ENCODE measurements at regions not wholly inside any gene's neighbourhood (a gene's known extent, or its start where the extent isn't known, plus 50 kb on each side); places are given as distances from the start of the nearest gene placed in this dataset.

DNA sequence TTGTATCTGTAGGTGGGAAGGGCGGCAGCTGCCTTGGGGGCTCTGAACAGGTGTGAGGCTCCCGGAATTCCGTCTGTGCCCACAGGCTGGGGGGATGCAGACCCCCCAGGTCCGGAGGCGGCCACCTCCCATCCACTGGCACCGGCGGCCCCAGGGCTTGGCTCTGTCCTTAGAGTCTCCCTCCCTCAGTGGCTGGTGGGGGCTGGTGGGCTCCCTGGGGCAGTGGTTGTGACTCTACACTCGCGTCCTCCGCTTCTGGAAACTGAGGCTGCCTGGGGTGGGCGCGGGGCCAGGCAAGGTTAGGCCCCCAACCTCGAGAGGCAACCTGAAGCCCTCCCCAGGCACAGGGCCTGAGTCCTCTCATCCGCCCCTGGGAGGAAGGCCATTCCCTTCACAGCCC is 1305.4 kb downstream of the BRD1 start:
- WGBS (ENCODE audit: insufficient coverage): 96% methylated on average over 14 of the region's 14 CpGs
- no peak for ATAC-seq

DNA sequence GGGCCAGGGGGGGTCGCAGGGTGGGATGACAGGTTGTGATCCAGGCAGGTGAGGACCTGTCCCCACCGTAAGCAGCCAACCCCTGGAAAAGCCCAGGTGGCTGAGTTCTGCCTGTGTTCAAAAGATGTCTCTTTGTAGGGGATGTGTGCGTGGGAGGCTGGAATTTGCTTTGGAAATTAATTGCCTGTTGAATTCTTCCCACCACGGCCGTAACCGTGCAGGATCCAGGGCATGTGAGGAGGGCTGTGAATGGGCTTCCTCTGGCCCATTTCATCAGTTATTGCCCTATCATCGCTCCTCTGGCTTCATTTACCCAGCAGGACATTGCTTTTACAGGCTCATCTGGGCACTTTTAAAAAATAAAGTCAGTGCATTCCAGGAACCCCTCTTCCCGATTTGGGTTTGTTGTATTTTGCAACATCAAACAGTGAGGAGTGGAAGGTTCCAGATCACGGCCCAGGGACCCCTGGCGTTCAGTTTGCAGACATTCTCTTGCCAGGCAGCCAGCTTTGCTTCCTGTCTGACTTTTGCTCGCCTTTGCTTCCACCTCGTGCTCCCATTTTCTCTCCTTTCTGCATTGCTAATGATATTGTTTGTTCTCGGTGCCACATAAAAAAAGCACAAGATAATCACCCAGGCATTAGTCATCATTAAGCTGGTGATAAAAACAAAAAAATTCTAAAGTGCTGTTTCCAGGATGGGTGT is 1306.6 kb downstream of the BRD1 start:
- ATAC-seq (no peak), DNase-seq (no peak)
- 83% methylated on average over 13 of the region's 13 CpGs for WGBS (ENCODE audit: insufficient coverage)
- Histone ChIP-seq H3K4me1 (ENCODE audit: control insufficient read depth, insufficient read depth, low read length) (no peaks in the 10 kb centered on the region), H3K27ac (ENCODE audit: low read length) (no peak overlapping the region), H3K9me3 (ENCODE audit: control insufficient read depth, insufficient read depth, low read length) (no peaks in the 10 kb centered on the region), H3K4me3 (ENCODE audit: low read length) (no peak overlapping the region), H3K27me3 (ENCODE audit: control insufficient read depth, insufficient read depth, low read length) (no peaks in the 10 kb centered on the region), H3K36me3 (ENCODE audit: control insufficient read depth, insufficient read depth, low read length) (no peaks in the 10 kb centered on the region)
- TF ChIP-seq, protein P1, sequence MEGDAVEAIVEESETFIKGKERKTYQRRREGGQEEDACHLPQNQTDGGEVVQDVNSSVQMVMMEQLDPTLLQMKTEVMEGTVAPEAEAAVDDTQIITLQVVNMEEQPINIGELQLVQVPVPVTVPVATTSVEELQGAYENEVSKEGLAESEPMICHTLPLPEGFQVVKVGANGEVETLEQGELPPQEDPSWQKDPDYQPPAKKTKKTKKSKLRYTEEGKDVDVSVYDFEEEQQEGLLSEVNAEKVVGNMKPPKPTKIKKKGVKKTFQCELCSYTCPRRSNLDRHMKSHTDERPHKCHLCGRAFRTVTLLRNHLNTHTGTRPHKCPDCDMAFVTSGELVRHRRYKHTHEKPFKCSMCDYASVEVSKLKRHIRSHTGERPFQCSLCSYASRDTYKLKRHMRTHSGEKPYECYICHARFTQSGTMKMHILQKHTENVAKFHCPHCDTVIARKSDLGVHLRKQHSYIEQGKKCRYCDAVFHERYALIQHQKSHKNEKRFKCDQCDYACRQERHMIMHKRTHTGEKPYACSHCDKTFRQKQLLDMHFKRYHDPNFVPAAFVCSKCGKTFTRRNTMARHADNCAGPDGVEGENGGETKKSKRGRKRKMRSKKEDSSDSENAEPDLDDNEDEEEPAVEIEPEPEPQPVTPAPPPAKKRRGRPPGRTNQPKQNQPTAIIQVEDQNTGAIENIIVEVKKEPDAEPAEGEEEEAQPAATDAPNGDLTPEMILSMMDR (IDR thresholded peaks at IDR 0.05): no peak
- no peaks in the 10 kb centered on the region for H3K36me3 Mint-ChIP-seq
- no peak overlapping the region for H3K27ac Mint-ChIP-seq
- H3K4me3 Mint-ChIP-seq: no peak overlapping the region
- H3K4me1 Mint-ChIP-seq: no peaks in the 10 kb centered on the region
- intact Hi-C loops (cut with micrococcal nuclease): no loop called here
- no peaks in the 10 kb centered on the region for H3K9me3 Mint-ChIP-seq
- H3K27me3 Mint-ChIP-seq (ENCODE audit: low read depth in 2 of 2): no peaks in the 10 kb centered on the region

More for the DNA sequence above, 1305.4 kb downstream of the BRD1 start:
- H3K9me3 ChIP-seq (ENCODE audit: control insufficient read depth, insufficient read depth, low read length): no peaks in the 10 kb centered on the region
- H3K27ac Mint-ChIP-seq: no peak overlapping the region
- no peak overlapping the region for H3K27ac ChIP-seq (ENCODE audit: low read length)
- H3K27me3 ChIP-seq (ENCODE audit: control insufficient read depth, insufficient read depth, low read length): no peaks in the 10 kb centered on the region
- H3K4me1 Mint-ChIP-seq: no peaks in the 10 kb centered on the region
- H3K4me1 ChIP-seq (ENCODE audit: control insufficient read depth, insufficient read depth, low read length): no peaks in the 10 kb centered on the region
- no peak for DNase-seq
- H3K36me3 Mint-ChIP-seq: no peaks in the 10 kb centered on the region
- TF ChIP-seq, protein P1 (IDR thresholded peaks at IDR 0.05): no peak
- H3K4me3 ChIP-seq (ENCODE audit: low read length): no peak overlapping the region
- intact Hi-C loops (cut with micrococcal nuclease): no loop called here
- H3K36me3 ChIP-seq (ENCODE audit: control insufficient read depth, insufficient read depth, low read length): no peaks in the 10 kb centered on the region
- no peaks in the 10 kb centered on the region for H3K27me3 Mint-ChIP-seq (ENCODE audit: low read depth in 2 of 2)
- no peaks in the 10 kb centered on the region for H3K9me3 Mint-ChIP-seq
- no peak overlapping the region for H3K4me3 Mint-ChIP-seq

DNA sequence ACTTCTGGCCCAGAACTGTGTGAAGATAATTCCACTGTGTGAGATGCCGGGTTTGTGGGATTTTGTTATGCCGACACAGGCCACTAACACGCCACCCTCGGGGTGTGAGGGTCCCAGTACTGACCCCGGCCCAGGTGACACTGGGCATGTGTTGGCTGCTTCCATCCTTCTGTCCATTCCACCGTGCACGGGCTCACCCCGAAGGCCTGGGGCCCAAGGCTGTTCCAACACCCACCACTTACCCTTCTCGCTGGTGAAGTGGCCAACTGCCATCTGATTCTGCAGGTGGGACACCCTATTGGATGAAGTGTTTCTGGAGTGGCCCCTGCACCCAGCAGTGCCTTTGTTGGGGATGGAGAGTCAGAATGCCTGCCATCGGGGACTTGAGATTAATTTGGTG is 1307.5 kb downstream of the BRD1 start:
- Histone ChIP-seq H3K4me3 (ENCODE audit: low read length) (no peak overlapping the region), H3K27me3 (ENCODE audit: control insufficient read depth, insufficient read depth, low read length) (no peaks in the 10 kb centered on the region), H3K36me3 (ENCODE audit: control insufficient read depth, insufficient read depth, low read length) (no peaks in the 10 kb centered on the region), H3K4me1 (ENCODE audit: control insufficient read depth, insufficient read depth, low read length) (no peaks in the 10 kb centered on the region), H3K27ac (ENCODE audit: low read length) (no peak overlapping the region), H3K9me3 (ENCODE audit: control insufficient read depth, insufficient read depth, low read length) (no peaks in the 10 kb centered on the region)
- Mint-ChIP-seq H3K27me3 (ENCODE audit: low read depth in 2 of 2) (no peaks in the 10 kb centered on the region), H3K36me3 (no peaks in the 10 kb centered on the region), H3K4me3 (no peak overlapping the region), H3K9me3 (no peaks in the 10 kb centered on the region), H3K27ac (no peak overlapping the region), H3K4me1 (no peaks in the 10 kb centered on the region)
- TF ChIP-seq, protein P1 (IDR thresholded peaks at IDR 0.05): no peak
- no peak for ATAC-seq
- no peak for DNase-seq
- WGBS (ENCODE audit: insufficient coverage): 90% methylated on average over 10 of the region's 10 CpGs
- intact Hi-C loops (cut with micrococcal nuclease): no loop called here
